Skin of body (tissue), 1 donor: ENCODE measurements at regions not wholly inside any gene's neighbourhood (a gene's known extent, or its start where the extent isn't known, plus 50 kb on each side); places are given as distances from the start of the nearest gene placed in this dataset.
"Not testable (repeated sequence)": the region's sequence is repeated elsewhere in the genome, so short reads cannot be mapped to it uniquely, and the experiment has no call there.

Source experiments
- DNase-seq: peaks from one replicate; lab custom pipeline; 2025; lab: John Stamatoyannopoulos, UW

DNA sequence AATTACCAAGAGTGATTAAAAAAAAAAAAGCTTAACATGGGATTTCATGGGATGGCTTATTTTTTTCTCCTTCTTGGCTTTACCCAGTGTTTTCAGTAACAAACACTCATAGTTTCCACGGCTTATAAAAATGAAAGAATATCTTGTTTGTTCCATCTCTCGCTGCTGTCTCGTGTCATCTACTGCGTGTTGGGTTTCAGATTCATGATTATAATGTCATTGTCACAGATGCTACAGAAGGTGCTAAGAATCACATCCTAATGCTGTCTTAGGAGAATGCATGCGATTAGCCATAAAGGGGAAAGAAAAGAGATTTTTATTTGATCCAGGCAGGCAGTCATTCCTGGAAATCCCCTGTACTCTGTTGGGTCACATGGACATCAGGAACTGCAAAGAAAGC, 1267.6 kb upstream of the TMEM132C start:
- no peak for DNase-seq

DNA sequence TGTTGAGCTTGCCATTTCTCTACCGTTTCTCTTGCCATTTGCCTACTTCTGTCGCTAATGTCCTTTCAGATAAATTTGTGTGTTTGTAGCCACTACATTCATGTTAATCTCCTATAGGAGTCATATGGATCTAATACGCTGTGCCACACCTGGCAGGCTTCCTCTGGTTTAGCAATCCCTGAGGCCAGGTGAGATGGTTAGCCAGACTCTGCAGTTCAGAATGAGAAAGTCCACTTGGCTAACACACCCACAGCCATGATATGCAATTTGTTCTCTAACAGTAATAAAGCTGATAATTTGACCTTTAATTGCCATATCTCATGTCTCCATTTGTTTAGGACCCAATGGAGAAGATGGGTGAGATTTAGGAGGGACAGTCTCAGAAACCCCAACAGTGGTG, 1261.6 kb upstream of the TMEM132C start:
- no peak for DNase-seq

DNA sequence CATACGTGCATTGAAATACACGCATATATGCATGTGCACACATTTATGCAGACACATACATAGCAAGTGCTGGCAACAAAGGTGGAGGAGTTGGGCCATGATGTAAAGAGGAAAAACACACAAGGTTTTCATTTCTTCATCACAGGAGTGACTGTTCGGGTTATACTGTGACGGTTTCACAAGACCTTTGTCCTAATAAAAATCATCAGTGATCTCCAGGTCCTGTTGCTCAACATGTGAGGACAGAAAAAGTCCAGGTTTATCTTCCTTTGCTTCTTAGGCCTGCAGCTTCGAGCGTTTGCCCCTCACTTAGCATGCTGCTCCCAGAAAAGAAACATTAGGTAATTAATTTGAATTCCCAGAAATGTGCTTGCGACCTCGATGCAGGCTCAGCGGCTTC, 1260.0 kb upstream of the TMEM132C start:
- DNase-seq = no peak

DNA sequence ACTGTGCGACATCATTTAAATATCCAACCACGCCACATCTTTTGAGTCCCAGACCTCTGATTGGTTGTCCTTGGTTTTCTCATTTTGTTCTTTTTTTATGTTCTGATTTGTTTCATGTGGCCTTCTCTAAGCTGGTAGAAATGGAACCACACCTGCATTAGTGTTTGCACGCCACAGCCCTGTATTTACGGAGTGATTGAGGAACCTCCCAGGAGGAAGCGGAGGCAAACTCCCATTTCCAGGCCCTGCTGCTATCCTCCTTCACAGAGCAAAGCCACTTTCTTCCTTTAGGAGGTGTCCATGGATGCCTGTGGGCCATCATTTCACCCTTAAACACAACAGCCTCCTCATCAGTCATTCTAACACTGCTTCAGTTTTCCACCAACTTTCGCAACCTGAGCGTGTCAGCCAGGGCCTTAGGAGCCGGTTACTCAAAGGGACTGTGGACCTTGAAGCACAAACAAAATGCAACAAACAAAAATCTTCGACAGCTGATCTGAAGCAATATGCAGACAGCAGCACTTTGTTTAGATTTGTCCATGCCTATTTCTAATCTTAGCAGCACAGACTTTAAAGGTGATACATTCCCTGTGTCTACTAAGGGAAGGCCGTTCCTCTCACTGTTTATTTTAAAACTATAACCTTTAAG, 1258.1 kb upstream of the TMEM132C start:
- DNase-seq = no peak

DNA sequence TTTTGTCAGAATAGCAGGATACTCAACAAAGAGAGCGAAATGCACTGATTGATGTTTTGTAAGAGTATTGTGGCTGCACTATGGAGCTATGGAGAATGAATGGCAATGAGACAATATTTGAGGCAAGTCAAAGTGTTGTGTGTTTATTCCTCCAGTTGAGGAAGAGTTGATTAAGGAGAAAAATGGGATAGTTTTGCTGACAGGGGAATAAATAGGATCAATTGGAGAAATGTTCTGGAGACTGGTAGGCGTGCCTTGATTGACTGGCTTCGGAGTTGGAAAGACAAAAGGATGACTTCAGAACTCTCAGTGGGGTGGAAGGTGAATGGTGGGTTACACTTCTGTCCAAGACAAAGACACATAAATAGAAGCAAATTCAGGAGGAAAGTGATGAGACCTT, 1254.9 kb upstream of the TMEM132C start:
- no peak for DNase-seq

DNA sequence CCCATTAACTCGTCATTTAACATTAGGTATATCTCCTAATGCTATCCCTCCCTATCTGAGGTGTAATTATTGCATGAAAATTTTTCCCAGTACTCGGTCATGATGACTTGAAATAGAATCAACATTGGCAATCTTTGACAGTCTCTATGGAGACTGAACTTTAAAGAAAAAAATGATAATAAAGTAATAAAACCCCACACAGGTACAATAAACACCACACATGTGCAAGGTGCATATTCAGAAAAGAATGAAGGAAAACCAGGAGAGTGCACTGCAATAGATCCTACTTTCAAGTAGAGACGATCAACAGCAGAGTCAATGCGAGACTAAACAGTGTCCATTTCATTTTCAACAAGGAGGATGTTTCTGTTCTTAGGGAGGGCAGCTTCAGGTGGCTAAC, 1253.8 kb upstream of the TMEM132C start:
- DNase-seq = no peak

DNA sequence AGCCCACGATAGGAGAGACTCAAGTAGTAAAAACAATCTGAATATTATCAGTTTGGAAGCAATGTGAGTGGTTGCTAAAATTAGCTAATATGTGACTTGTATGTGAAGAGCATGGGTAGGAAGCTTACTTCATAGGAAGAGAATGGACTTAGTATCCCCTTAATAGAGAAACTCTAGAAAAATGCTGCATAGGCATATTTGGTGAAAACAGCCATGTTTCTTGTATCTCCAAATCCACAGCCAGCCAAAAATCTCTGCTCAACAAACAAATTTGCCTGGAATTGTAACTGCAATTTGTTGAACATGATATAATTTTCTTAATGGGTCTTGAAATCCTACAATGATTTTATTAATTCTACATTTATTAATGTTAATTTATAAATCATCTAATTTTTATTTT, 1252.9 kb upstream of the TMEM132C start:
- no peak for DNase-seq

DNA sequence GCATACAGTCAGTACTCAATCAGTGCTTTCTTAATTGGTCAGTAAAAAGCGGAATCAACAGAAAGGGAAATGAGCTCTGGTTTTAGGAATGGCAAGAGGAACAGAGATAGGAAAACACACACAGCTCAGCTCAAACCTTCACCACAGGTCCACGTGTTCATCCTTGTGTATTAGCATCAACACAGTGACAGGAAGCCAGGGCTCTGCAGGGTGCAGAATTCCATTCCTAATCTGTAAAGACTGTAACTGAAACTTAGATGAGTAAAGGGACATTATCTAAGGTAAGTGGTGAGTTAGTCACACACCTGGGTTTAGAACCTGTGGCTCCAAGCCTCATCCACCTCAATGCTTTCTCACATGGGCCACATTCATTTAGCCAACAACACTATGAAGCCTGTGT, 1242.2 kb upstream of the TMEM132C start:
- DNase-seq = no peak

DNA sequence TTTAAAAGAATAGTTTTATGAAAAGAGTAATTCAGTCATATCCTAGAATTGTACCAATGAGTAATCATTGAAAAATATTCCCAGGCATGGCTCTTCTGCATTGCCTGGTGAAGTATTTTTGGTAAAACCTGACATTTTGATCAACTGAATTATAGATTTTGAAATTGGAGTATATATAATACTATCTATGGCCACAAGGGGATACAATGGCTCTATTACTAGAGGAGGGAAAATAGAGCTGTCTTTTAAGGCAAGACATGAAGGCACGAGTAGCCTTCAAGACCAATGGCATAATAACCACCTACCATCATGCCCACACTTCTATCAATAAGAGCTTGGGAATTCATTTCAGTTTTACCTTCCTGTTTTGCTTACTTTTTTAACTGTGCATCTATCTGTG, 1241.4 kb upstream of the TMEM132C start:
- DNase-seq = no peak

DNA sequence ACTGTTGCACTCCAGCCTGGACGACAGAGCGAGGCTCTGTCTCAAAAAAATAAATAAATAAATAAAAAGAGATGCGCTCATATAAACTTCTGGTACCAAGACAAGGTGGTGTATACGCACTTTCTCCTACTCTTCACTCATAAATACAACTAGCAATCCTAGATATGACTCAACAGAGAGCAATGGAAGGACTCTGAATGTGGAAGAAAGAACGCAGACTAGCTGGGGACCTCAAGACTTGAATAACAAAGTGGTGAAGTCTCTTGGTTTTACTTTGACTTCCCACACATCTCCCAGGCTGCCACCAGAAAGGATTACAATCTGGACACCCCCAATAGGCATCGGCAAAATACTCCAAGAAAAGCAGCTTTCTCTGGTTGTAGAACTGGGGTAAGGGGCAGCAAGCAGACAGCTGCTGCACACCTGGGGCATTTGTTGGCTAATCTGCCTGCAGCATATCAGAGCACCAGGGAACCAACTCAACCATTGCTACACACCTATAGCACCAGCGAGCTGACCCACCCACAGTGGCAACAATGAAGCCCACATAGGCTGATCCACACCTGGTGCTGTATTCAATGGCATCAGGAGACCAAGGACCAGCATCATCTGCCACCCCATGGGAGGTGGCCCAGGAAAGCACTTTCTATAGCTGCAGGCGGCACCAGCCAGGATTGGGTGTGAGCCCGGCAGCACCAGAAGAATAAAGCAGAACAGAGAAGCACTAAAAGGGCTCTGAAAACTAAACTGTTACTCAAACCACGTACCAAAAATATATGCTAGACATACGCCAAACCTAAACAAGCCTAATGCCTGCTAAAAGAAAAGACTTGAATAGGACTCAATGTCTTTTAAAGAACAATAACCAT, 1231.7 kb upstream of the TMEM132C start:
- DNase-seq = no peak

DNA sequence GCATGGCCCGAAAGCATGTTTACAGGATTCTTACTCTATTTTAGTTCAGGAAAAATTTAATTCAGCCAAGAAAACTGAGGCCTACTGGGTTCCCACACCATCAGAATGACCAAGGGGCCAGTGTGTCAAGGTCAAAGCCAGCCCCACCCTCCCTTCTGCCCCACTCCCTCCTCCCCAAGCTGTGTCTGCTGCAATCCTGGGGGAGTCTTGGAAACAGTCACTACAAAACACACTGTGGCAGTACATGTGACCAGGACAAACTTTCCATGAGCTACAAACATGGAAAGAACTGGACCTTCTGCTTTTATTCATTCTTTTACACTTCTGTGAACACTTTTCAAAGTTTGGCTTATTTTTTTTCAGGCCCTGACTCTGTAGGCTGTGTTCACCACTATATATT, 1228.8 kb upstream of the TMEM132C start:
- no peak for DNase-seq

DNA sequence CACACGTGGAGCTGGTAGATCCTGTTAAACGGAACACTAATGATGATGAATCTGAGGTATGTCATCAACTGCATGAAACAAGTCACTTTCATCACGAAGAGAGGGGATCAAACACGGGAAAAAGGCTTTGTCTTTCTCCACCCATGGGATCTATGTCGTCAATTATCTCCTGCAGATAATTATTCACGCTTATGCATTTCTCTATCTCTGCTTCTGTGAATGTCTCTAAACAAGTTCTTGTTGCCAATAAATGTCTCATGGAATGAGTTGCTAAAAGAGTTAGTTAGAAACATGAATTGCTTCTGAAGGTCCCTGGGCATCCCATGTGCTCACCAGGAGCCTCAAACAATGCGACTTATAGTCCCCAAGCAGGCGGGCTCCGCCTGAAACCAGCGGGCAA, 1228.2 kb upstream of the TMEM132C start:
- no peak for DNase-seq

DNA sequence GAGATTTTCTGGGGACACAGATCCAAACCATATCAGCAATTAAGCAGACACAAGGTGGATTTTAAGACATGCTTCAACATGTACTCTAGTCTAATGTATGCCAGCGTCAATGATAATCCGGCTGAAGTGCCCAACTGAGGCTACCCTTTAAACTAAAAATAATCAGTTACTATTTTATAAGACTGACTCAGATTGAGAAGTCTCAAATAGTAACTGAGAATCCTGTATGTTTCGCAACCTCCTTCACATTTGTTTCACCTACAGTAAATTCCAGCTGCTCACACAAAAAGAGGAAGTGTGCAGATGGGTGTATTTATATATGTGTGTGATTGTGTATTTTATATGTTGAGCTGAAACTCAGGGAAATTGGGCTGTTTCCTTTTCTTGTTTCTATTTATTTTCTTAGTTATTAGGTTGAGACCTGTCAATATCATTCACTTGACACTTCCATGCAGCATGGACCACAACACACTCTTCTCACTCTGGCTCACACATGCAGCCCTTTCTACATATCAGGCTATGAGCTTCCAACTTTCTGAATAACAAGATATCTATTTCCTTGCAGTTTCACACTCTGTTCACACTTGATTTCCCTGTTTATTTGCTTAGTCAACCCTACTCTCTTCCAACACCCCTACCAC, 1224.9 kb upstream of the TMEM132C start:
- DNase-seq = no peak

DNA sequence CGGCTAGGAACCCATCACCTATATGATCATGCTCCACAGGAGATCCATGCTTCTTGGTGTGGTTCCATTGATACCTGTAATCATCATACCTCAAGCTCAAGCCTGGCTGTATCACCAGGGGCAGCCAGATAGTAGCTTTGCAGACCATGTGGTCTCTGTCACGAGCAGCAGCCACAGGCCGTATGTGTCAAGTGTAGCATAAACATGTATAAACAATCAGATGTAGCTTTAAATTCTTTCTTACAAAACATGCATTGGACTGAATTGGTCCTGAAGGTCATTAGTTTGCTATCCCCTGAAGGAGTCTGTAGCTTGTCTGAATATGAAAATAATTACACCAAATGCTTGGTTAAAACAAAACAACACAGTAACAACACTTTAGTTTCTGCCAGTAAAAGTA, 1223.2 kb upstream of the TMEM132C start:
- DNase-seq = no peak

DNA sequence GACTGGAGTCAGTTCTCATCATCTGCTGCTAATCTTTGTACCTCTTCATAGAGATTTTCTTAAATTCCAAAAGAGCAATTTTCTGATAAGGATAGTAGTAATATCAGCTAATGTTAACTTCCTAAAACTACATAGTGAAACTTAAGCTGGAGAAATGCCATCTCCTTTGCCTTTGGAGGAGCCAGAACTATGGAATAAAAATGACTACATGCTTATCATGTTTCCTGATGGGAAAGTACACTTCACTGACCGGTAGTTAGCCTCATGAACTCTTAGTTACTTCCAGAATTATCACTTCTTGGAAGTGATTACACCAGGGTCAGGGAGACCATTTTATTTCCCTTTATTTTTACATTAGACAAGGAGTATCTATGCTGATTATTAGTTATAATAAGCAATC, 1222.1 kb upstream of the TMEM132C start:
- DNase-seq = no peak

DNA sequence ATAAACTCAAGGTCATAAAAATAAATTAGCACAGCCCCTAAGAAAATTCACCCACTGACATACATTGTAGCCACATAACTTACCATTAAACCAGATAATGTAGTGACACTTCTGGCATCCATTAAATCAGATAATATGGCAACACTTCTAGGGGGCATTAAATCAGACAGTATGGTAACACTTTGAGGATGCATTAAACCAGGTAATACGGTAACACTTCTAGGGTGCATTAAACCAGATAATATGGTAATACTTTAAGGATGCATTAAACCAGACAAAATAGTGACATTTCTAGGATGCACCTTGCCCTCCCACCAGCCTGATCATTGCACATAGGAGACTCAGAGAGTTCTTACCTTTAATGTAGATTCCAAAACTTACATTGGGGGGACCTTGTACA, 1220.5 kb upstream of the TMEM132C start:
- DNase-seq = no peak

DNA sequence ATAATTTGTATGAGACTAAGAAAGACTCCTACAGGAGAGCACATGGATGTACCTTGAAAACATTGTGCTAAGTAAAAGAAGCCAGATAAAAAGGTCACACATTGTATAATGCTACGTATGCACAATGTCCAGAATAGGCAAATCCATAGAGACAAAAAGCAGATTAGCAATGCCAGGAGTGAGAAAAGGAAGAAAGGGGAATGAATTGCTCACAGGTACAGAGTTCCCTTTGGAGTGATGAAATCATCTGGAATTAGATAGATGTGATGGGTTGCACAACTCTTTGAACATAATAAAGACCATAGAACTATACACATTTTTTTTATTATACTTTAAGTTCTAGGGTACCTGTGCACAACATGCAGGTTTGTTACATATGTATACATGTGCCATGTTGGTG, 1218.9 kb upstream of the TMEM132C start:
- no peak for DNase-seq

DNA sequence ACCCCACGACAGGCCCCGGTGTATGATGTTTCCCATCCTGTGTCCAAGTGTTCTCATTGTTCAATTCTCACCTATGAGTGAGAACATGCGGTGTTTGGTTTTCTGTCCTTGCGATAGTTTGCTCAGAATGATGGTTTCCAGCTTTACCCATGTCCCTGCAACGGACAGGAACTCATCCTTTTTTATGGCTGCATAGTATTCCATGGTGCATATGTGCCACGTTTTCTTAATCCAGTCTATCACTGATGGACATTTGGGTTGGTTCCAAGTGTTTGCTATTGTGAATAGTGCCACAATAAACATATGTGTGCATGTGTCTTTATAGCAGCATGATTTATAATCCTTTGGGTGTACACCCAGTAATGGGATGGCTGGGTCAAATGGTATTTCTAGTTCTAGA, 1218.4 kb upstream of the TMEM132C start:
- DNase-seq = not testable (repeated sequence)

DNA sequence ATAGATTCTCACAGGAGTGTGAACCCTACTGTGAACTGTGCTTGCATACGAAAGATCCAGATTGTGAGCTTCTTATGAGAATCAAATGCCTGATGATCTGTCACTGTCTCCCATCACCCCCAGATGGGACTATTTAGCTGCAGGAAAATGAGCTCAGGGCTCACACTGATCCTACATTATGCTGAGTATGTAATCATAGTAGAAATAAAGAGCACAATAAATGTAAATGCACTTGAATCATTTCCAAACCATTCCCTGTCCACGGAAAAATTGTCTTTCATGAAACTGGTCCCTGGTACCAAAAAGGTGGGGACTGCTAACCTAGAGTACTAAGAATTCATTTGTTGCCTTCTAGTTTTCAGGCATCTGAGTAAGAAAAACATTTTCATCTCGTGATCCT, 1215.8 kb upstream of the TMEM132C start:
- DNase-seq = no peak

DNA sequence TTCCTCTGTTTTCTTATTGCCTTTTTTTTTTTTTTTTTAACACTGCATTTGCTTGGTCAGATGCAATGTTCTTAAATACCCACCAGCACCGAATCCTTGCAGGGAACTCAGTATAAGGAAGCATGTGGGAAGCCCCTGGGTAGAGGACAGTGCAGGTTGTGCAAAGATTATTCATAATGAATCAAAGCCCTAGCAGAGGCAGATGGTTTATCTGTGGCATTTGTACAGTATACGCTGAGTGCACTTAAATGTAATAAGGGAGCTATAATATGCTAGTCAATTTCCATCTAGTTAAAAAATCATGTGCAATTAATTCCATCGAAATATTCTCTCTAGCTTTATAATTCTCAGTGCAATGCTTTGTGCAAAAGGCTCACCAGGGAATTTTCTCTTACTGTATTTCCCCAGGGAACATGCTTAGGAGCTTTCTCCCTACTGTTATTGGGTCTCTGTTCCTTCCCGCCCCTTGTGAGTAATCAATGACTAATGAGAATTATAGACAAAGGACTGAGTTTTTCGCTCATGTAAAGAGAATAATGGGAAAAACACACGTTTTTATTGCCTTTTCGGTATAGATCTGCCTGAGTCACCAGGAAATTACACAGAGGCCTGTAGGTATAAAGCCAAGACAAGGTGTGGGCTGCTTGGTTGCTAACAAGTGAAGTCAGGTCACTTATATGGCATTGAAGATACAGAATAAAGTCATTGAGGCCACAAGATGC, 1214.3 kb upstream of the TMEM132C start:
- DNase-seq = no peak

DNA sequence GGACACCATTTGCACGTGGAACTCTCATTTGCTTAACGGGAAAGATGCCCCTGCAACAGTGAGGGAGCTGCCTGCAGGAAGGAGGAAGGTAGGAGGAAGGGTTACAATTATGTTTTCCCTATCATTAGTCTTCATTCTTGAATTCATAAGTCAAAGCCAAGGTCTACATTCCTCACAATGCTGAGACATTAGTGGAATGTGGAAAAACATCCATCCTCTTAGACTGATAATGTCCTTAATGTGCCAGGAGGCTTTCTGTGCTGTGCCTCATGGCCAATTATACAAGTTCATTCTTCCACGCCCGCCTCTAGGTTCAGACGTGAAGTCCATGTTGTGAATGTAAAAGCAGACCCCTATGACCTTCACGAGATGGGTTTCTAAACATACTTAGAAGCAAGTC, 1212.4 kb upstream of the TMEM132C start:
- DNase-seq = no peak

DNA sequence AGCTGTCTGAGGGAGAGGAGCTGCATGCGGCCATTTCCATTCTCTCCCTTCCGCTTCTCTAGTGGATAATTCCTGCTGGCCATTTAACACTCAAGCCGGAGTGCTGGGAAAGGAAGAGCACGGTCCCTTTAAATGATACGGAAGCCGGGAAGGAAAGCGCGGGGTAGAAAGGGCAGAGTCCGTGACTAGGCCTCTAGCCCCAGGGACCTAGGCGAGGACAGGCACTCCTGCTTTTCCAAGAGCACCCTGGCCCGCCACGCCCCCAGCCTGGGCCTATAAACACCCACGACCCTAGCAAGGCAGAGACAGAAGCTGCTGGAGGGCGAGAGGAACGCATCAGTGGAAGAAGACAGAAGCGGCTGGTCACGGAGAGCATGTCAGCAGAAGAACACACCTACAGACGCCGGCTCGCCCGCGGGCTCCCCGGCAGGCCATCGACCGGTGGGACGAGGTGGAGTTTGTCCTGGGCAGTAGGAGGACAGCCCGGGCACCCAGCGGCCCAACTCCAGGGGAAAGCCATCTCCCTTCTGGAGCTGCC, 1206.6 kb upstream of the TMEM132C start:
- no peak for DNase-seq
